H1 (cell line): ENCODE measurements at regions not wholly inside any gene's neighbourhood (a gene's known extent, or its start where the extent isn't known, plus 50 kb on each side); places are given as distances from the start of the nearest gene placed in this dataset.

ENCODE experiments used
- CTCF ChIA-PET: fragments of 300-600 bp; sonication (Branson Sonifier 250); formaldehyde crosslinking; loops from one replicate; lab custom pipeline; 2021; ENCODE audit not compliant: partially characterized antibody; lab: Charles Lee
- POLR2A ChIA-PET: fragments of 300-600 bp; sonication (Branson Sonifier 250); formaldehyde crosslinking; loops from one replicate; lab custom pipeline; 2021; ENCODE audit warnings: inconsistent platforms; ENCODE audit not compliant: partially characterized antibody; lab: Charles Lee
- DNase-seq, 2 experiments: peaks; one replicate each; pipeline versions ENCODE4 v3.0.0 to v3.0.0-alpha.2; 2010 to 2022; ENCODE audit warnings: low spot score in 2 of 2, low read depth in 1 of 2, mixed read lengths in 1 of 2
- FAIRE-seq: peaks from 2 replicates; lab custom pipeline; 2011; peaks lifted over from hg19 to GRCh38; lab: Jason Lieb, UNC
- H2AFZ ChIP-seq: 2 replicates; pipeline ENCODE4 v1.8.1; 2012; ENCODE audit warnings: low read length, inconsistent platforms
- H2AK5ac ChIP-seq: 2 replicates; pipeline ENCODE4 v1.6.1; 2013; ENCODE audit warnings: low read depth, low read length
- H2BK120ac ChIP-seq: replicated peaks from 2 replicates; pipeline ENCODE3; 2013; ENCODE audit warnings: low read depth, low read length, inconsistent platforms
- H2BK12ac ChIP-seq: 2 replicates; pipeline ENCODE4 v1.6.1; 2013; ENCODE audit warnings: low read depth, low read length
- H2BK15ac ChIP-seq: 2 replicates; pipeline ENCODE4 v1.6.1; 2013; ENCODE audit warnings: low read length
- H2BK20ac ChIP-seq: 2 replicates; pipeline ENCODE4 v1.6.1; 2013; ENCODE audit warnings: low read length
- H2BK5ac ChIP-seq: 2 replicates; pipeline ENCODE4 v1.6.1; 2013; ENCODE audit warnings: low read depth, low read length
- H3K14ac ChIP-seq: 2 replicates; pipeline ENCODE4 v1.6.1; 2013; ENCODE audit warnings: inconsistent platforms; ENCODE audit not compliant: insufficient read length
- H3K18ac ChIP-seq: 2 replicates; pipeline ENCODE4 v1.6.1; 2013; ENCODE audit warnings: low read length; ENCODE audit errors: extremely low read depth
- H3K23ac ChIP-seq: 2 replicates; pipeline ENCODE4 v1.6.1; 2013; ENCODE audit warnings: inconsistent platforms; ENCODE audit not compliant: insufficient read length
- H3K23me2 ChIP-seq: 2 replicates; pipeline ENCODE4 v1.6.1; 2013; ENCODE audit warnings: low read depth, low read length
- H3K27ac ChIP-seq: 2 replicates; pipeline ENCODE4 v1.6.1; 2011; ENCODE audit warnings: low read depth, low read length, inconsistent platforms
- H3K27me3 ChIP-seq, 4 experiments: replicated peaks in 1 of 4; 1 replicate in 1 of 4; 2 replicates in 3 of 4; pipeline versions ENCODE4 v1.6.1 to v1.8.1; 2011 to 2013; ENCODE audit warnings: low read length in 3 of 4, mild to moderate bottlenecking in 3 of 4, inconsistent platforms in 2 of 4, mixed read lengths in 2 of 4, moderate library complexity in 1 of 4; ENCODE audit not compliant: control insufficient read depth in 3 of 4, insufficient read depth in 3 of 4; ENCODE audit errors: extremely low read depth in 1 of 4
- H3K36me3 ChIP-seq, 4 experiments: 2 replicates each; pipeline versions ENCODE4 v1.6.1 to v1.8.1; 2011 to 2013; ENCODE audit warnings: mild to moderate bottlenecking in 4 of 4, low read length in 3 of 4, moderate library complexity in 2 of 4, control low read depth in 1 of 4, inconsistent platforms in 1 of 4; ENCODE audit not compliant: insufficient read depth in 4 of 4, control insufficient read depth in 2 of 4
- H3K4ac ChIP-seq: replicated peaks from 2 replicates; pipeline ENCODE3; 2013; ENCODE audit warnings: low read length, low read depth, mixed read lengths, inconsistent platforms; ENCODE audit not compliant: insufficient read length
- H3K4me1 ChIP-seq, 4 experiments: replicated peaks in 1 of 4; 1 replicate in 1 of 4; 2 replicates in 3 of 4; pipeline versions ENCODE4 v1.6.1 to v1.8.1; 2011 to 2013; ENCODE audit warnings: low read length in 3 of 4, inconsistent platforms in 2 of 4, mixed read lengths in 1 of 4; ENCODE audit not compliant: insufficient read depth in 4 of 4, control insufficient read depth in 3 of 4
- H3K4me2 ChIP-seq, 2 experiments: 2 replicates each; pipeline versions ENCODE4 v1.6.1 to v1.8.1; 2011 to 2013; ENCODE audit warnings: low read depth in 2 of 2, low read length in 2 of 2, control low read depth in 1 of 2, inconsistent platforms in 1 of 2, mild to moderate bottlenecking in 1 of 2; ENCODE audit not compliant: insufficient read depth in 1 of 2
- H3K4me3 ChIP-seq, 4 experiments: fragments of 200-600, 300-600 bp in 1 of 4; sonication (generic), shearing (Covaris generic), sonication (Bioruptor Twin) in 1 of 4; 2 replicates each; pipeline versions ENCODE4 v1.5.1 to v1.8.1; 2011 to 2016; ENCODE audit warnings: low read length in 4 of 4, low read depth in 3 of 4, control low read depth in 2 of 4, inconsistent platforms in 2 of 4, mild to moderate bottlenecking in 2 of 4, mixed read lengths in 1 of 4, moderate library complexity in 1 of 4; ENCODE audit not compliant: insufficient read depth in 2 of 4; ENCODE audit errors: extremely low read depth in 1 of 4
- H3K56ac ChIP-seq: replicated peaks from 2 replicates; pipeline ENCODE3; 2013; ENCODE audit warnings: low read depth, mild to moderate bottlenecking, mixed read lengths, low read length, inconsistent platforms; ENCODE audit not compliant: insufficient read length
- H3K79me1 ChIP-seq: 2 replicates; pipeline ENCODE4 v1.6.1; 2013; ENCODE audit warnings: low read depth, low read length, control low read depth
- H3K79me2 ChIP-seq, 2 experiments: 2 replicates each; pipeline versions ENCODE4 v1.6.1 to v1.8.1; 2012 to 2013; ENCODE audit warnings: low read length in 2 of 2, mild to moderate bottlenecking in 2 of 2, inconsistent platforms in 1 of 2; ENCODE audit not compliant: insufficient read depth in 2 of 2, control insufficient read depth in 1 of 2
- H3K9ac ChIP-seq, 4 experiments: replicated peaks in 1 of 4; 1 replicate in 1 of 4; 2 replicates in 3 of 4; pipeline versions ENCODE4 v1.6.1 to v1.8.1; 2011 to 2013; ENCODE audit warnings: low read depth in 3 of 4, low read length in 3 of 4, control low read depth in 2 of 4, mild to moderate bottlenecking in 2 of 4, moderate library complexity in 2 of 4, inconsistent platforms in 1 of 4; ENCODE audit errors: extremely low read depth in 1 of 4
- H3K9me3 ChIP-seq, 2 experiments: 2 replicates each; pipeline versions ENCODE4 v1.6.1 to v1.8.1; 2012 to 2013; ENCODE audit warnings: mild to moderate bottlenecking in 2 of 2, moderate library complexity in 2 of 2, control low read depth in 1 of 2, inconsistent platforms in 1 of 2, low read depth in 1 of 2, low read length in 1 of 2, mixed read lengths in 1 of 2; ENCODE audit not compliant: insufficient read depth in 2 of 2
- H4K20me1 ChIP-seq, 2 experiments: replicated peaks in 1 of 2; 2 replicates each; pipeline versions ENCODE3 to v1.8.1; 2011 to 2013; ENCODE audit warnings: inconsistent platforms in 2 of 2, low read length in 2 of 2, mild to moderate bottlenecking in 1 of 2; ENCODE audit not compliant: insufficient read depth in 2 of 2, control insufficient read depth in 1 of 2
- H4K5ac ChIP-seq: 2 replicates; pipeline ENCODE4 v1.6.1; 2013; ENCODE audit warnings: low read length, low read depth, mixed read lengths, inconsistent platforms; ENCODE audit not compliant: insufficient read length
- H4K8ac ChIP-seq: 2 replicates; pipeline ENCODE4 v1.8.0; 2013; ENCODE audit warnings: mild to moderate bottlenecking, moderate library complexity, low read length, inconsistent platforms; ENCODE audit not compliant: insufficient read depth; ENCODE audit errors: extremely low read depth
- H4K91ac ChIP-seq: replicated peaks from 2 replicates; pipeline ENCODE3; 2013; ENCODE audit warnings: low read length, mixed read lengths, inconsistent platforms; ENCODE audit not compliant: insufficient read length
- ASH2L ChIP-seq: fragments of 200-600, 300-600 bp; sonication (generic); IDR thresholded peaks from one replicate; pipeline ENCODE4 v1.7.1; 2017; ENCODE audit warnings: low read length
- HDAC6 ChIP-seq: IDR thresholded peaks from one replicate; pipeline ENCODE4 v1.7.1; 2012; ENCODE audit warnings: low read depth, mild to moderate bottlenecking, inconsistent platforms, low read length, moderate library complexity
- WGBS, 2 experiments: shearing (Covaris generic) in 1 of 2; methylation state at CpG; one replicate each; pipeline versions ENCODE4 v1.1.6 to v1.1.7; 2013 to 2015; ENCODE audit warnings: low lambda C conversion rate in 2 of 2, mixed read lengths in 2 of 2, inconsistent platforms in 1 of 2, low coverage in 1 of 2, missing lambda C conversion rate in 1 of 2; ENCODE audit not compliant: insufficient replicate concordance in 2 of 2, insufficient coverage in 1 of 2, insufficient read length in 1 of 2; ENCODE audit errors: extremely low coverage in 1 of 2, missing lambda C conversion rate in 1 of 2; 5-methylcytosine and 5-hydroxymethylcytosine counted together

- H4K8ac ChIP-seq, result no peak overlapping the region
- H3K4ac ChIP-seq, result no peak overlapping the region
- no peak overlapping the region for H3K56ac ChIP-seq
- H3K79me1 ChIP-seq, result no peaks in the 10 kb centered on the region
- no peaks in the 10 kb centered on the region for H3K4me1 ChIP-seq
- no peaks in the 10 kb centered on the region for H3K23me2 ChIP-seq
- H3K79me2 ChIP-seq, result no peaks in the 10 kb centered on the region
- no peak overlapping the region for H4K91ac ChIP-seq
- H4K5ac ChIP-seq, result no peak overlapping the region
- no peak for TF ChIP-seq ASH2L
- TF ChIP-seq HDAC6, result no peak
- no peaks in the 10 kb centered on the region for H3K27me3 ChIP-seq
- no peak overlapping the region for H3K9ac ChIP-seq
- H3K14ac ChIP-seq, result no peak overlapping the region
- H3K4me2 ChIP-seq, result no peak overlapping the region
- H3K23ac ChIP-seq, result no peak overlapping the region
- CTCF ChIA-PET, result no interaction called here
- H3K4me3 ChIP-seq, result no peak overlapping the region
- H2BK15ac ChIP-seq, result no peak overlapping the region
- no peak overlapping the region for H2BK120ac ChIP-seq
- no peak overlapping the region for H2BK5ac ChIP-seq
- POLR2A ChIA-PET, result no interaction called here
- H4K20me1 ChIP-seq, result no peaks in the 10 kb centered on the region
- H2BK12ac ChIP-seq, result no peak overlapping the region
- H3K18ac ChIP-seq, result no peak overlapping the region
- no peak overlapping the region for H2AK5ac ChIP-seq
- H3K27ac ChIP-seq, result no peak overlapping the region
- no peaks in the 10 kb centered on the region for H3K36me3 ChIP-seq
- FAIRE-seq (no peak), DNase-seq (no peak)
- 88% methylated on average over 8 of the region's 8 CpGs; no CpG with 5 or more reads in 1 of the 2 experiments for WGBS, 2 experiments
- H2AFZ ChIP-seq, result no peak overlapping the region
- H3K9me3 ChIP-seq, result no peaks in the 10 kb centered on the region
- no peak overlapping the region for H2BK20ac ChIP-seq
Observed at GRCh38 chr14:28482251-28483040, 284.1 kb upstream of the FOXG1 start.
